GM12875 (cell line): ENCODE measurements at regions not wholly inside any gene's neighbourhood (a gene's known extent, or its start where the extent isn't known, plus 50 kb on each side); places are given as distances from the start of the nearest gene placed in this dataset.

ENCODE experiments used
- H3K4me3 ChIP-seq: one replicate; pipeline ENCODE4 v1.5.1; 2011; ENCODE audit warnings: low read depth, low read length, control low read depth
- TF ChIP-seq, protein P1 (sequence below): IDR thresholded peaks from 2 replicates; pipeline ENCODE4 v1.5.1; 2011; ENCODE audit warnings: low read depth, mild to moderate bottlenecking, control low read depth, inconsistent platforms, low read length, moderate library complexity, borderline replicate concordance; ENCODE audit not compliant: insufficient read depth

DNA sequence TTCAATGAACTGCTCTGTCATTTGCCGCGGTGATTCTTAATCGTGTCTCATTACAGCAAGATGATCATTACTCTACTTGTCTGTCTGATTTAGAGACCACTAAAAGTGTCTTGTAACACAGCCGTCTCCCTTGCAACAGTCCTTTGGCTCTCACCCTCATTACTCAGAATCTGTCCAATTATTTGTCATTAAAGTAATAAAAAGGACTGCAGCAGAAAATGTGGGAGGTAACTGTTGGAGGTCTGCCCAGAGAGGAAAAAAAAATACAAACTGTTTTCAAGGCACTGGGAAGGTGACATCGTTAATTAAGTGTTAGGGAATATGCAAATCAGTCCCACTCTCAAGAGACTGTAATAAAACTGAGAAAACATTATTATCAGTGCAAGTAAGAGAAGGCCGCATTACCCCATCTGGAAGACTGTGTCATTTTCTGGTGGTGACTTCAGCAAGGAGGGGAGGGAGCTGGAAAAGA is 281.0 kb downstream of the RASEF start:
- no peak overlapping the region for H3K4me3 ChIP-seq
- TF ChIP-seq, protein P1, sequence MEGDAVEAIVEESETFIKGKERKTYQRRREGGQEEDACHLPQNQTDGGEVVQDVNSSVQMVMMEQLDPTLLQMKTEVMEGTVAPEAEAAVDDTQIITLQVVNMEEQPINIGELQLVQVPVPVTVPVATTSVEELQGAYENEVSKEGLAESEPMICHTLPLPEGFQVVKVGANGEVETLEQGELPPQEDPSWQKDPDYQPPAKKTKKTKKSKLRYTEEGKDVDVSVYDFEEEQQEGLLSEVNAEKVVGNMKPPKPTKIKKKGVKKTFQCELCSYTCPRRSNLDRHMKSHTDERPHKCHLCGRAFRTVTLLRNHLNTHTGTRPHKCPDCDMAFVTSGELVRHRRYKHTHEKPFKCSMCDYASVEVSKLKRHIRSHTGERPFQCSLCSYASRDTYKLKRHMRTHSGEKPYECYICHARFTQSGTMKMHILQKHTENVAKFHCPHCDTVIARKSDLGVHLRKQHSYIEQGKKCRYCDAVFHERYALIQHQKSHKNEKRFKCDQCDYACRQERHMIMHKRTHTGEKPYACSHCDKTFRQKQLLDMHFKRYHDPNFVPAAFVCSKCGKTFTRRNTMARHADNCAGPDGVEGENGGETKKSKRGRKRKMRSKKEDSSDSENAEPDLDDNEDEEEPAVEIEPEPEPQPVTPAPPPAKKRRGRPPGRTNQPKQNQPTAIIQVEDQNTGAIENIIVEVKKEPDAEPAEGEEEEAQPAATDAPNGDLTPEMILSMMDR = no peak

DNA sequence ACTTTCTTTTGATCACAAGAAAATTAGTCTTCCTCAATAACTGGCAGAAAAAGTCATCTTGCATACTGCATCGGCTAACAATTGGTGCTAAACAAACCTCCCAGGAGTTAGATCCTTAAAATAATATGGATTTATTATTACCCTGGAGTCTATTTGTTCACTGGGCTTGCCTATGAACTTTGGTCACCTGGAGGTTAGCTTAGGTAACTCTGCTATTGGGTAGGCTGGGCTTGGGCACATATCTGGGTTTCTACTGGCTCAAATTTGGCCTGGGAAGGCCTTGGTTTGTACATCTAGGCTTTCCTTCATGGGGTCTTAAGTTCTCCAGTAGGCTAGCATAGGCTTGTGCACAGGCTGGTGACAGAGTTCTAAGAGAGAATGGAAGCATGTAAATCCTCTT is 279.9 kb downstream of the RASEF start:
- TF ChIP-seq, protein P1 = no peak
- no peak overlapping the region for H3K4me3 ChIP-seq

DNA sequence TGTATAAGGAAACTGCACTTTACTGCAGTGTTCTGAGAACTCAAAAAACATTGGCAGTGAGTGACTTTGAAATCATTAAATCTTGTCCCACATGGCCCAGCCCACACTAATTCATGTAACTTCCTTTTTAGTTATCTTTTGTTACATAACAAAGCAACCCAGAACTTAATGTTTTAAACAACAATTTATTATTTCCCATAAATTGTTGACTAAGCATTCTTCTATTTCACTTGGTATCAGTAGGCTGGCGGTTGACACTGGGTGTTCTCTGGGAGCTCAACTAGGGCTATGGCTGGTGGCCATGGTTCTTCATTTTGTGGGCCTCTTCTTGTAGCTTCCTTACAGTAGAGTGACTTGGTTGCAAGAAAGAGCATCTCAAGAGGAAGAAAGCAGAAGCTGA is 278.4 kb downstream of the RASEF start:
- TF ChIP-seq, protein P1 = no peak
- no peak overlapping the region for H3K4me3 ChIP-seq

DNA sequence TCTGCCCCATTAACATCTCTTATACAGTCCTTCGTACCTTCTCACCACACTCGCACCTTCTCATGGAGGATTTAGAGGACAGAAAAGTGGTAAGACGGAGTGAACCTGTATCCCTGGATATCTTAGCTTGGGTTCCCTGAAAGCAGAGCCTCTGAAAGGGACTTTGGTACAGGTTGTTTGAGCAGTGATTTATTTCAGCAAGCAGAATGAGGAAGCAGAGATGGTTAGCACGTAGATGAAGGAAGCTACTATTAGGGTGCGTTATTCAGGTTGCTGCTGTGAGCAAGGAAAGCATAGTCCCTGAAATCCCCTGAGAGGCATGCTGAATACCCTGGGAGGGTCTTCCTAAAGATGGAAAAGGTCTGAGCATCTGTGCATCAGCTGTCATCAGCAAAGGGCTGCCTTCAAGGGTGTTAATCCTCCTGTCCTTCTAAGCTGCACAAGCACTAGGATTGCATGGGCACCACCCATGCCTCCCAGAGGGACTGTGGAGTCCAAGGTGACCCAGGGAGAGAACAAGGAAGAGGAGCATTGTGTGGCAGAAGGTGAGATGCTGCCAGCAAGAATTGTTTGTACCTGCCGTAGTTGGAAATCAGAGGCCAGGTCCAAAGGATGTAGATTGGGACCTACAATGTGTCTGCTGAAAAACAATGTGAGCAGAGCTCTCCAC is 273.7 kb downstream of the RASEF start:
- TF ChIP-seq, protein P1 = no peak
- H3K4me3 ChIP-seq = no peak overlapping the region

DNA sequence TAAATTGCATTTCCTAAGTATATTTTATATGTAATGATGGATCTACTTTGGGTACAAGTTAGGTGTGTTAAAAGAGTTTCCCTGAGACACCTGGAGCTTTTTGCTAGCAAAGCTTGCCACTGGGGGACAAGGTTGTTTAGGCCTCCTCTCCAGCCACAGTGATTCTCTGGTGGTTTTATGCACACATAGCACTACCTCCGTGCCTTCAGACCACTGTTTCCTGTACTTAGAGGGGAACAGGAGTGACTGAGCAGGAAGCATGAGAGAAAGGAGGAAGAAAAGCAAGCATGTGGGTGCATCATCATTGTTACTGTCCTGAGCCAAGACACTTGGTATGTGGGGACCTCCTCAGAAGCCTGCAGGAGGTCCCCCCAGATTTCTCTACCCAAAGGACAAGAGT is 272.1 kb downstream of the RASEF start:
- no peak overlapping the region for H3K4me3 ChIP-seq
- TF ChIP-seq, protein P1 = no peak

DNA sequence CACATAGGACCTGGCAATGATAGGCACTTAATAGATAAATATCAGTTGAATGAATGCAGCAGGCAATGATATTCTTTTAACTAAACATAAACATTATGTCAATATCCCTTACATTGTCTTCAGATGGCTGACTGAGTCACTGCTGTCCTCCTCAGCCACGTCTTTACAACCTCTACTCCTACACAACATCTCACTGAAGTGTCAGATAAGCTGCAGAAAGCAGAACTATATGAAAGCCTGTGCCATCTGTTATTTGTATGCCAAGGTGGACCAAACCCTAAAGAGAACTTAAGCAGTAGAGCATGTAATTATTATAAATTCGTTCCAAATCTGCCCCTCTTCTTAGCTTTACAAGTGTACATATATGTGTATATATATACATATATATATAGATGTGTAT is 271.2 kb downstream of the RASEF start:
- no peak overlapping the region for H3K4me3 ChIP-seq
- TF ChIP-seq, protein P1 = no peak

DNA sequence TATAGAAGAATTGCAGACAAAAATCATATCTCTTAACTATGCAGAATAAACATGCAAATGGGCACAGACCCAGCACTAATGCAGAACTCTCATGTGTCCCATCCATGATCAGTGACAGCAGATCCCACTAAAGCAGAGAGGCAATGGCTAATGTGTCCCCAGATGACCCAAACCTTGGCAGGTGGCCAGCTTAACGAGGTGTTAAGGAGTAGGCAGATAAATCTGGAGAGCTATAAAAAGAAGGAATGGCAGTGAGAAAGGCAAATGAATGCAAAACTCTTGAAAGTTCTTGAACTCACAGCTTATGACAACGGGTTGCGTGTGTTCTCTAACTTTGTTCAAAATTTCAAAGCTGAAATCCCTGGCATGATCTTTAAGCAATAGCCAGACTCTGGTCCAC is 265.4 kb downstream of the RASEF start:
- TF ChIP-seq, protein P1 = no peak
- H3K4me3 ChIP-seq = no peak overlapping the region
